ENCODE measurements at regions not wholly inside any gene's neighbourhood (a gene's known extent, or its start where the extent isn't known, plus 50 kb on each side); places are given as distances from the start of the nearest gene placed in this dataset.

GRCh38 chr4:20037745-20038144 is 214.0 kb upstream of the SLIT2 start:
- no peaks in the 10 kb centered on the region for H3K36me3 ChIP-seq
- ATAC-seq (no peak), DNase-seq (no peak), FAIRE-seq (no peak)
- H3K27ac ChIP-seq = no peak overlapping the region
- peaks cover 0 to 3% (median 0%) of the 10 kb centered on the region in 4 donors for H3K27me3 ChIP-seq
- H3K4me1 ChIP-seq = no peaks in the 10 kb centered on the region
- intact Hi-C loops (cut with DNase I) = no loop called here
- H3K4me3 ChIP-seq = no peak overlapping the region
- TF ChIP-seq CTCF (IDR thresholded peaks at IDR 0.05) = no peak
- WGBS, 2 donors = 45 to 46% methylated on average over 3 of the region's 3 CpGs
- H3K9me3 ChIP-seq = no peaks in the 10 kb centered on the region

- Histone ChIP-seq H3K4me1 (no peaks in the 10 kb centered on the region), H3K27ac (no peak overlapping the region), H3K27me3 (peaks cover 0 to 3% (median 0%) of the 10 kb centered on the region in 4 donors), H3K4me3 (no peak overlapping the region), H3K36me3 (no peaks in the 10 kb centered on the region), H3K9me3 (no peaks in the 10 kb centered on the region)
- DNase-seq (no peak), ATAC-seq (no peak), FAIRE-seq (peak; percentile 65)
- intact Hi-C loops (cut with DNase I) = no loop called here
- TF ChIP-seq CTCF (IDR thresholded peaks at IDR 0.05) = no peak
Observed at GRCh38 chr4:20030108-20030507, 221.6 kb upstream of the SLIT2 start.

- no peak for FAIRE-seq
- WGBS, 2 donors = 68 to 77% methylated on average over 4 of the region's 4 CpGs
Observed at GRCh38 chr4:20028645-20029044, 223.1 kb upstream of the SLIT2 start.

GRCh38 chr4:20026456-20026855 is 225.2 kb upstream of the SLIT2 start:
- FAIRE-seq (no peak), ATAC-seq (no peak), DNase-seq (no peak)
- no peaks in the 10 kb centered on the region for H3K36me3 ChIP-seq
- TF ChIP-seq CTCF (IDR thresholded peaks at IDR 0.05) = no peak
- WGBS, 2 donors = 56 to 65% methylated on average over 2 of the region's 2 CpGs
- H3K9me3 ChIP-seq = no peaks in the 10 kb centered on the region
- H3K27me3 ChIP-seq = no peaks in the 10 kb centered on the region
- H3K27ac ChIP-seq = no peak overlapping the region
- H3K4me3 ChIP-seq = no peak overlapping the region
- no peaks in the 10 kb centered on the region for H3K4me1 ChIP-seq
- intact Hi-C loops (cut with DNase I) = no loop called here

More at GRCh38 chr4:20028645-20029044, 223.1 kb upstream of the SLIT2 start:
- peaks cover 0 to 3% (median 0%) of the 10 kb centered on the region in 4 donors for H3K27me3 ChIP-seq
- H3K4me1 ChIP-seq = no peaks in the 10 kb centered on the region
- ATAC-seq = no peak
- no peak for DNase-seq
- no peaks in the 10 kb centered on the region for H3K9me3 ChIP-seq
- H3K4me3 ChIP-seq = no peak overlapping the region
- intact Hi-C loops (cut with DNase I) = no loop called here
- TF ChIP-seq CTCF (IDR thresholded peaks at IDR 0.05) = no peak
- H3K36me3 ChIP-seq = no peaks in the 10 kb centered on the region
- no peak overlapping the region for H3K27ac ChIP-seq

- DNase-seq = no peak
- Histone ChIP-seq H3K9me3 (no peaks in the 10 kb centered on the region), H3K36me3 (no peaks in the 10 kb centered on the region), H3K4me1 (no peaks in the 10 kb centered on the region), H3K27ac (no peak overlapping the region), H3K27me3 (no peaks in the 10 kb centered on the region), H3K4me3 (no peak overlapping the region)
- no peak for ATAC-seq
- WGBS, 2 donors = 66 to 76% methylated on average over 2 of the region's 2 CpGs
- no peak for TF ChIP-seq CTCF (IDR thresholded peaks at IDR 0.05)
- intact Hi-C loops (cut with DNase I) = no loop called here
- no peak for FAIRE-seq
Observed at GRCh38 chr4:20022471-20022870, 229.2 kb upstream of the SLIT2 start.
